SW 1271 (cell line): ENCODE measurements at regions not wholly inside any gene's neighbourhood (a gene's known extent, or its start where the extent isn't known, plus 50 kb on each side); places are given as distances from the start of the nearest gene placed in this dataset.
"Not testable (repeated sequence)": the region's sequence is repeated elsewhere in the genome, so short reads cannot be mapped to it uniquely, and the experiment has no call there.

Experiments used
- DNase-seq, 2 experiments: peaks; one replicate each; lab custom pipeline; 2025; lab: John Stamatoyannopoulos, UW

- DNase-seq: no peak
These were observed 252.2 kb upstream of the SLITRK6 start for GRCh38 chr13:86051134-86052103.

- no peak for DNase-seq
These were observed 239.3 kb upstream of the SLITRK6 start for GRCh38 chr13:86038490-86038889.

- DNase-seq: no peak
These were observed 221.3 kb upstream of the SLITRK6 start for GRCh38 chr13:86020351-86021002.

GRCh38 chr13:86006317-86006716 is 207.1 kb upstream of the SLITRK6 start:
- no peak for DNase-seq

GRCh38 chr13:86003029-86003428 is 203.8 kb upstream of the SLITRK6 start:
- DNase-seq: no peak

GRCh38 chr13:86000546-86000945 is 201.3 kb upstream of the SLITRK6 start:
- no peak for DNase-seq

- DNase-seq: no peak
These were observed 198.4 kb upstream of the SLITRK6 start for GRCh38 chr13:85997587-85997986.

GRCh38 chr13:85995788-85996418 is 196.7 kb upstream of the SLITRK6 start:
- DNase-seq: no peak

- DNase-seq: no peak
These were observed 194.3 kb upstream of the SLITRK6 start for GRCh38 chr13:85993567-85993966.

GRCh38 chr13:85990397-85990796 is 191.2 kb upstream of the SLITRK6 start:
- no peak for DNase-seq

- DNase-seq: no peak
These were observed 186.6 kb upstream of the SLITRK6 start for GRCh38 chr13:85985797-85986196.

GRCh38 chr13:85982102-85982501 is 182.9 kb upstream of the SLITRK6 start:
- no peak for DNase-seq

- DNase-seq: not testable (repeated sequence)
These were observed 181.2 kb upstream of the SLITRK6 start for GRCh38 chr13:85980447-85980846.

- no peak for DNase-seq
These were observed 177.0 kb upstream of the SLITRK6 start for GRCh38 chr13:85976242-85976641.

- peak in 1 of 2 experiments; percentile 4 for DNase-seq
These were observed 175.6 kb upstream of the SLITRK6 start for GRCh38 chr13:85974608-85975366.

- peak in 1 of 2 experiments; percentile 25 for DNase-seq
These were observed 171.5 kb upstream of the SLITRK6 start for GRCh38 chr13:85970727-85971126.

- no peak for DNase-seq
These were observed 170.1 kb upstream of the SLITRK6 start for GRCh38 chr13:85969331-85969730.

- DNase-seq: no peak
These were observed 136.7 kb upstream of the SLITRK6 start for GRCh38 chr13:85935868-85936467.

GRCh38 chr13:85930108-85930507 is 130.9 kb upstream of the SLITRK6 start:
- DNase-seq: no peak

GRCh38 chr13:85910962-85911361 is 111.7 kb upstream of the SLITRK6 start:
- no peak for DNase-seq

GRCh38 chr13:85900521-85900920 is 101.3 kb upstream of the SLITRK6 start:
- no peak for DNase-seq
